Stromal cell of bone marrow (primary cell): ENCODE measurements at regions not wholly inside any gene's neighbourhood (a gene's known extent, or its start where the extent isn't known, plus 50 kb on each side); places are given as distances from the start of the nearest gene placed in this dataset.

Experiments used
- DNase-seq: peaks from one replicate; pipeline ENCODE4 v3.0.0-alpha.2; 2012; ENCODE audit warnings: low read depth

GRCh38 chr12:3959799-3960560 is 86.8 kb upstream of the PARP11 start:
- no peak for DNase-seq

- no peak for DNase-seq
Observed at GRCh38 chr12:3958534-3958933, 85.3 kb upstream of the PARP11 start.

- DNase-seq = no peak
Observed at GRCh38 chr12:3951380-3952135, 78.4 kb upstream of the PARP11 start.

- DNase-seq = no peak
Observed at GRCh38 chr12:3950714-3951320, 77.6 kb upstream of the PARP11 start.

- DNase-seq = no peak
Observed at GRCh38 chr12:3947781-3948180, 74.6 kb upstream of the PARP11 start.

GRCh38 chr12:3945671-3946070 is 72.5 kb upstream of the PARP11 start:
- DNase-seq = no peak

- no peak for DNase-seq
Observed at GRCh38 chr12:3944620-3945019, 71.4 kb upstream of the PARP11 start.

- DNase-seq = no peak
Observed at GRCh38 chr12:3938042-3938544, 64.9 kb upstream of the PARP11 start.

- DNase-seq = no peak
Observed at GRCh38 chr12:3935078-3935477, 61.9 kb upstream of the PARP11 start.

GRCh38 chr12:3933819-3934192 is 60.6 kb upstream of the PARP11 start:
- DNase-seq = no peak

GRCh38 chr12:3933074-3933818 is 60.0 kb upstream of the PARP11 start:
- no peak for DNase-seq

- DNase-seq = no peak
Observed at GRCh38 chr12:3931776-3932175, 58.6 kb upstream of the PARP11 start.

- DNase-seq = no peak
Observed at GRCh38 chr12:3931206-3931605, 58.0 kb upstream of the PARP11 start.

- DNase-seq = no peak
Observed at GRCh38 chr12:3929875-3930615, 56.8 kb upstream of the PARP11 start.

GRCh38 chr12:3928538-3929184 is 55.5 kb upstream of the PARP11 start:
- DNase-seq = no peak

GRCh38 chr12:3925621-3926020 is 52.4 kb upstream of the PARP11 start:
- DNase-seq = no peak

GRCh38 chr12:3924761-3925160 is 51.6 kb upstream of the PARP11 start:
- DNase-seq = no peak

- no peak for DNase-seq
Observed at GRCh38 chr12:3923021-3923420, 49.8 kb upstream of the PARP11 start.
